ENCODE measurements at regions not wholly inside any gene's neighbourhood (a gene's known extent, or its start where the extent isn't known, plus 50 kb on each side); places are given as distances from the start of the nearest gene placed in this dataset.

DNA sequence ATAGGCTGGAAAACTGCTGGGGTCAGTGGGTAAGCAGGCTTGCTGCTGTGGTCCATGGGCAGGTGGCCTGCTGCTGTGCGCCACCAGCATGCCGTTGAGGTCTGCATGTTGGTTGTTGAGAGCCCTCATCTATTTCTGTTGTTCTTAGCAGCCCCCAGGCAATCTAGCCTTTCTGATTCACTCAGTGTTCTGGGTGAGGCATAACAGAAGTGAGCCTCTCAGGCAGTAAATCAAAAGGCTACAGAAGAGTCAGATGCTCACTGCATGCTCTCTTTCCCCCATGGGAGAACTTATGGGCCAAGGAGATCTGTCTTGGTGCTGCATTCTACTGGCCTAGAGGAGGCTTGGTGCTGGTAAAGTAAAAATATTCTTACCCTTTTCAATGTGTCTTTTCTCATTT lies 67.8 kb upstream of the ATP10A start:
- TF ChIP-seq, protein P1, sequence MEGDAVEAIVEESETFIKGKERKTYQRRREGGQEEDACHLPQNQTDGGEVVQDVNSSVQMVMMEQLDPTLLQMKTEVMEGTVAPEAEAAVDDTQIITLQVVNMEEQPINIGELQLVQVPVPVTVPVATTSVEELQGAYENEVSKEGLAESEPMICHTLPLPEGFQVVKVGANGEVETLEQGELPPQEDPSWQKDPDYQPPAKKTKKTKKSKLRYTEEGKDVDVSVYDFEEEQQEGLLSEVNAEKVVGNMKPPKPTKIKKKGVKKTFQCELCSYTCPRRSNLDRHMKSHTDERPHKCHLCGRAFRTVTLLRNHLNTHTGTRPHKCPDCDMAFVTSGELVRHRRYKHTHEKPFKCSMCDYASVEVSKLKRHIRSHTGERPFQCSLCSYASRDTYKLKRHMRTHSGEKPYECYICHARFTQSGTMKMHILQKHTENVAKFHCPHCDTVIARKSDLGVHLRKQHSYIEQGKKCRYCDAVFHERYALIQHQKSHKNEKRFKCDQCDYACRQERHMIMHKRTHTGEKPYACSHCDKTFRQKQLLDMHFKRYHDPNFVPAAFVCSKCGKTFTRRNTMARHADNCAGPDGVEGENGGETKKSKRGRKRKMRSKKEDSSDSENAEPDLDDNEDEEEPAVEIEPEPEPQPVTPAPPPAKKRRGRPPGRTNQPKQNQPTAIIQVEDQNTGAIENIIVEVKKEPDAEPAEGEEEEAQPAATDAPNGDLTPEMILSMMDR (IDR thresholded peaks at IDR 0.05) = no peak
- TF ChIP-seq POLR2A (IDR thresholded peaks at IDR 0.05) (no peak), POLR2AphosphoS5 (IDR thresholded peaks at IDR 0.05) (no peak)

Data from prostate gland (tissue), 2 donors.